GM13977 (cell line): ENCODE measurements at regions not wholly inside any gene's neighbourhood (a gene's known extent, or its start where the extent isn't known, plus 50 kb on each side); places are given as distances from the start of the nearest gene placed in this dataset.

ENCODE experiments used
- DNase-seq: peaks from one replicate; pipeline ENCODE4 v3.0.0; 2012; ENCODE audit warnings: low spot score
- in situ Hi-C: fragments of 300-500 bp; cut with MboI; formaldehyde crosslinking; loops from one replicate; pipeline ENCODE4 v1.12.0; 2022; ENCODE audit warnings: low sequenced_read_pairs, low pct_unique_long_range_greater_than_20kb, mixed read lengths, inconsistent platforms; ENCODE audit not compliant: unreplicated experiment
- TF ChIP-seq, protein P1 (sequence below): IDR thresholded peaks from 2 replicates; pipeline ENCODE4 v1.5.1; 2012; ENCODE audit warnings: mild to moderate bottlenecking, control low read depth; ENCODE audit not compliant: insufficient read depth; ENCODE audit errors: extremely low read depth, missing control alignments

DNA sequence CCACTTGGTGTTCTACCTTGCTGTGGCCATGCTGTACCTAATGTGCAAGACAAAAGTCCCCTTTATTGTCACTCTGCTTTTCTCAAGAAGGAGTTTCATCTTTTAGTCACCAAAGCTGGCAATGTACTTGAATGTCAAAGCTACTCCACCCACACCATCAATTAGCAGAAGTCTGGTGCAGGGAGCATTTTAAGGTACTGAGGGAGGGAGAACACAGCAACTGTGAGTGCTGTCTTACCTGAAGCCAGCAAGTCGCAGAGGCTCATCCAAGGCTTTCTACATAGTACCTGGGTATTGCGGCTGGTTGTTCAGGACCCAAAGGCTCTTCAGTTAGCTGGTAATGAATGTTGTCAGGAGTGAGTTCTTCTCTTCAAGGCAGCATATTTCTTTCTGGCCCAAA, 820.4 kb downstream of the OTOL1 start:
- DNase-seq, result no peak
- TF ChIP-seq, protein P1, sequence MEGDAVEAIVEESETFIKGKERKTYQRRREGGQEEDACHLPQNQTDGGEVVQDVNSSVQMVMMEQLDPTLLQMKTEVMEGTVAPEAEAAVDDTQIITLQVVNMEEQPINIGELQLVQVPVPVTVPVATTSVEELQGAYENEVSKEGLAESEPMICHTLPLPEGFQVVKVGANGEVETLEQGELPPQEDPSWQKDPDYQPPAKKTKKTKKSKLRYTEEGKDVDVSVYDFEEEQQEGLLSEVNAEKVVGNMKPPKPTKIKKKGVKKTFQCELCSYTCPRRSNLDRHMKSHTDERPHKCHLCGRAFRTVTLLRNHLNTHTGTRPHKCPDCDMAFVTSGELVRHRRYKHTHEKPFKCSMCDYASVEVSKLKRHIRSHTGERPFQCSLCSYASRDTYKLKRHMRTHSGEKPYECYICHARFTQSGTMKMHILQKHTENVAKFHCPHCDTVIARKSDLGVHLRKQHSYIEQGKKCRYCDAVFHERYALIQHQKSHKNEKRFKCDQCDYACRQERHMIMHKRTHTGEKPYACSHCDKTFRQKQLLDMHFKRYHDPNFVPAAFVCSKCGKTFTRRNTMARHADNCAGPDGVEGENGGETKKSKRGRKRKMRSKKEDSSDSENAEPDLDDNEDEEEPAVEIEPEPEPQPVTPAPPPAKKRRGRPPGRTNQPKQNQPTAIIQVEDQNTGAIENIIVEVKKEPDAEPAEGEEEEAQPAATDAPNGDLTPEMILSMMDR, result no peak
- in situ Hi-C loops, result no loop called here

DNA sequence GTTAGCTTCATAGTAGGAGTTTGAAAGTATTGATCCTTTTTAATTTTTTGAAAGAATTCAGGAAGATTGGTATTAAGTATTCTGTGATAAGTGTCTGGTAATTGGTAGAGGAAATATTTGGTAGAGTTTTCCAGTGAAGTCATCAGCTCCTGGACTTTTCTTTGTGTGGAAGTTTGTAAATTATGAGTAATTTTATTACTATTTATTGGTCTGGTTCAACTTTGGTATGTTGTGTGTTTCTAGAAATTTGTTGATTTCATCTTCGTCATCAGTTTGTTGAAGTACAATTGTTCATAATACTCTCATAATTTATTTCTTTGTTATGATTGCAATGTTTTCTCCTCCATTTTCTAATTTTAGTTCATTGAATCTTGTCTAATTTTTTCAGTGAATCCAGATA, 832.0 kb downstream of the OTOL1 start:
- TF ChIP-seq, protein P1, result no peak
- in situ Hi-C loops, result no loop called here
- no peak for DNase-seq

DNA sequence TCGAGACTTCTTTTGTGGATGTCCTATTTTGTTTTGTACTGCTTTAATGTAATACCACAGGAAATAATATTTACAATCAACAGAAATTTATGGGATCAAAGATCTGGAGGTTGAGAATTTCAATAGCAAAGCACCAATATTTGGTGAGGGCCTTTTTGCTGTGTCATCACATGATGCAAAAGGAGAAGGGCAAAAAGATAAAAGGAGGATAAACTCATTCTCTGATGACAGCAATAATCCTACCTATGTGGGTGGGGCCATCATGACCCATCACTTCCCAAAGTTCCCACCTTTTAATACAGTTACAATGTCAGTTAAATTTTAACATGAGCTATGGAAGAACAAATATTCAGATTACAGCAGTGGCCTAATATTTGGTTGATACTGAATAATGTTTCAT, 832.9 kb downstream of the OTOL1 start:
- no peak for DNase-seq
- TF ChIP-seq, protein P1, result no peak
- in situ Hi-C loops, result no loop called here

DNA sequence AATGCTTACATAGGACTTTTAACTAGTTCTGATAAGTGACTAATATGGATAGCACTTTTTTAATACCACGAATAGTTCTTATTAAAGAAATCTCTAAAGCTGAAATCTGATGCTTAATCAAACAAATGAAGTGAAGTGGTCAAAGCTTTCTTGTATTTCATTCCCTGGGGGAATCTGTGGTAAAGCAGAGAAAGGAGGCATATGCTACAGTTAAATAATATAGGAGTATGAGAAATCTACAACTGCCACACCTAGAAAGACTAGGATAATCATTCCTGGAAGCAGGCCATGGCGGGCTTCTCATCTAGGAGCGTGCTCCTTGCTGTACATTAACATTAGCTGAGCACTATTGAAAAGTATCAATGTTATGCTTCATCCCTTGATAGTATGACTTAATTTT, 835.7 kb downstream of the OTOL1 start:
- no peak for DNase-seq
- TF ChIP-seq, protein P1, result no peak
- in situ Hi-C loops, result no loop called here

DNA sequence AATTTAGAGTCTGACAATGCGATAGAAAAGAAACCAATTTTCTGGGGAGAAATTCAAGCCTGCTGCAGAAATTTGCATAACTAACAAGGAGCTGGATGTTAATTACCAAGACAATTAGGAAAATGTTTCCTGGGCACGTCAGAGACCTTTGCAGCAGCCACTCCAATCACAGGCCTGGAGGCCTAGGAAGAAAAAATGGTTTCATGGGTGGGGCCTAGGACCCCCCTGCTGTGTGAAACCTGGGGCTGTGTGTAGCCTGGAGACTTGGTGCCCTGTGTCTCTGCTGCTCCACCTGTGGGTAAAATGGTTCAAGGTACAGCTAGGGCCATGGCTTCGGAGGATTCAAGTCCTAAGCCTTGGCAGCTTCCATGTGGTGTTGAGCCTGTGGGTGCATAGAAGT, 837.9 kb downstream of the OTOL1 start:
- DNase-seq, result no peak
- TF ChIP-seq, protein P1, result no peak
- in situ Hi-C loops, result no loop called here

DNA sequence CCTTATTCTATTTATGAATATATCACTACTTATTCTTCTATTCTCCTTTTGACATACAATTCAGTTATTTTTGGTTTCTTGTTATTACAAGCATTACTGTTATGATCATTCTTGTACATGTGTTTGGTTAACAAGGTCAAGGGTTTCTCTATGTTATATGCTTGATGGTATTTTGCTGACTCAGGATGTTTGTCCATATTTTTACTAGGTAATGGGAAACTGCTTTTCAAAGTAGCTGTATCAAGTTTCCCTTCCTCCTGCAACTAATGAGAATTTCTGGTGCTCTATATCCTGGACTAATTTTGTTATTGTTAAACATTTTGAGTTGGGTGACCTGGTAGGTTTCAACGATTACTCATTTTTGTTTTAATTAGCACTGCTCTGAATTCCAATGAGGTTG, 841.0 kb downstream of the OTOL1 start:
- in situ Hi-C loops, result no loop called here
- no peak for DNase-seq
- TF ChIP-seq, protein P1, result no peak

DNA sequence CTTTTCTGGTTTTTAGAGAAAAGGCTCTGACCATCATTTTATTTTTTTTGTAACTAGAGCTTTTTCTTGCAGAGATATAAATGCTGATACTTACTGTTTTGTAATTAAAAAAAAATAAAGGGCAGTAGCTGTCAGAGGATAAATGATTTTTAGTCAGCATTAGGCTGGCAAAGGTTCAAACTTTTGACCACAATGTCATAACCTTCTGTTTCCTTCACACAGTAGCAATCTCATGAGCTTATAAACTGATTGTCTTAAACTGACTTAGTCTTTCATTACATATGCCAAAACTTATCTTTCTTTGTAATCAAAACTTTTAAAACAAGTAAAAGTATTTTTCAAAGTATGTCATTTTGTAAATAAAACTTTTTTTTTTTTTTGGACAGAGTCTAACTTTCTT, 841.9 kb downstream of the OTOL1 start:
- TF ChIP-seq, protein P1, result no peak
- in situ Hi-C loops, result no loop called here
- DNase-seq, result no peak
